ENCODE measurements at regions not wholly inside any gene's neighbourhood (a gene's known extent, or its start where the extent isn't known, plus 50 kb on each side); places are given as distances from the start of the nearest gene placed in this dataset.

- H3K4me1 ChIP-seq (ENCODE audit: control insufficient read depth, insufficient read depth, low read length), result no peaks in the 10 kb centered on the region
- no peaks in the 10 kb centered on the region for H3K36me3 ChIP-seq (ENCODE audit: control insufficient read depth, insufficient read depth, low read length)
- no peak for DNase-seq
- 40% methylated on average over 1 of the region's 3 CpGs for WGBS (ENCODE audit: insufficient coverage, low lambda C conversion rate)
- no peak overlapping the region for H3K27ac ChIP-seq (ENCODE audit: low read length)
- H3K27me3 ChIP-seq (ENCODE audit: control insufficient read depth, insufficient read depth, low read length), result no peaks in the 10 kb centered on the region
- H3K9me3 ChIP-seq (ENCODE audit: control insufficient read depth, low read depth, low read length), result peaks cover 2% of the 10 kb centered on the region
- no peak overlapping the region for H3K4me3 ChIP-seq (ENCODE audit: low read length)
Measured at GRCh38 chr1:222015686-222016085, 273.8 kb upstream of the DUSP10 start.

- 100% methylated on average over 1 of the region's 4 CpGs for WGBS (ENCODE audit: insufficient coverage, low lambda C conversion rate)
- Histone ChIP-seq H3K36me3 (ENCODE audit: control insufficient read depth, insufficient read depth, low read length) (no peaks in the 10 kb centered on the region), H3K27me3 (ENCODE audit: control insufficient read depth, insufficient read depth, low read length) (no peaks in the 10 kb centered on the region), H3K27ac (ENCODE audit: low read length) (no peak overlapping the region), H3K4me1 (ENCODE audit: control insufficient read depth, insufficient read depth, low read length) (no peaks in the 10 kb centered on the region), H3K4me3 (ENCODE audit: low read length) (no peak overlapping the region), H3K9me3 (ENCODE audit: control insufficient read depth, low read depth, low read length) (peaks cover 2% of the 10 kb centered on the region)
- DNase-seq, result no peak
Measured at GRCh38 chr1:222014001-222014400, 272.1 kb upstream of the DUSP10 start.

- H3K9me3 ChIP-seq (ENCODE audit: control insufficient read depth, low read depth, low read length), result peaks cover 2% of the 10 kb centered on the region
- no peak overlapping the region for H3K4me3 ChIP-seq (ENCODE audit: low read length)
- H3K27ac ChIP-seq (ENCODE audit: low read length), result no peak overlapping the region
- no peaks in the 10 kb centered on the region for H3K27me3 ChIP-seq (ENCODE audit: control insufficient read depth, insufficient read depth, low read length)
- DNase-seq, result no peak
- H3K36me3 ChIP-seq (ENCODE audit: control insufficient read depth, insufficient read depth, low read length), result no peaks in the 10 kb centered on the region
- no peaks in the 10 kb centered on the region for H3K4me1 ChIP-seq (ENCODE audit: control insufficient read depth, insufficient read depth, low read length)
- WGBS (ENCODE audit: insufficient coverage, low lambda C conversion rate), result 100% methylated on average over 1 of the region's 2 CpGs
Measured at GRCh38 chr1:222012816-222013215, 270.9 kb upstream of the DUSP10 start.

DNA sequence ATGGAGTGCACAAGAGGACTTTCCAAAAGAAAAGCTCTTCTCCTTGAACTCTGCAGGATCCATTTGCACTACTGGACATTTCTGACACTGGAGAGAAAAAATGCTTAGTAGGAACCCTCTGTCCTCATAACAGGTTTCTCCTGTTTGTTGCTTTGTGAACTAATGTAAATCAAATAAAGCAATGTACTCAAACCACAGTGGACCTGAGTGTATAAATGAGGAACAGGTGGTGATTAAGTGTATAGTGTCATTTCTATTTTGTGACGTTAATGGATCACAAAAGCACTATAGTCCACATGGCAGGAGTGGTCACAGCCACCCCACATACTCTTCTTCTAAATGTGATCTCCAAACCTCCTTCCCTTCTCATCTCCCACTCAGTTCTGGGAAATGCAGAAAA is 268.4 kb upstream of the DUSP10 start:
- no peaks in the 10 kb centered on the region for H3K4me1 ChIP-seq (ENCODE audit: control insufficient read depth, insufficient read depth, low read length)
- WGBS (ENCODE audit: insufficient coverage, low lambda C conversion rate), result no CpG with 5 or more reads among the region's 1 CpG

DNA sequence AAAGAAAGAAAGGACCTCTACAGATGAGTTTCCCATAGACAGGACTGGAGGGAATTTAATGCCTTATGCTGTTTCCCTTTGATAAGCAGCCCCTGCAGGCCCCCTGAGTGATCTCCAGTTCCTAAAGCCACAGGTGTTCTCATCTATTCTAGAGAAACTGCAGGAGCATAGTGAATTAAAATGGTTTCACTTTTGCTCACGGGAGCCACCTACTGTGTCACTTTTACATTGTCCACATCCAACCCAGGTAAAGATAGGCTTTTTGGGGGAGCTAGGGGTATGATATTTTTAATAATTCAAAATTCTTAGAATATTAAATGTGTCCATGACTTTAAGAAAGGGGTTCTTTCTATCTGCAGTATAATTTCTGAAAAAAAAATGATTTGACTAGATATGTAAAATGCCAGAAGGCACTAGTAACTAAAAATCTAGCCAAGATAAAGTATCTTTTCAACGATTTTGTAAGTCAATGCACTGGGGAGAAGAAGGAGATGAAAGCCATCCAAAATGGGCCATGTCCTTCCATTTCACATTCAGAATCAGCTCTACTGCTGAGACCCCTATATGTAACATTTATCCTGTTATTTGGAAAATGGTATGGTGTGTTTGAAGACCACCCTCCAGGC is 267.3 kb upstream of the DUSP10 start:
- Histone ChIP-seq H3K27me3 (ENCODE audit: control insufficient read depth, insufficient read depth, low read length) (no peaks in the 10 kb centered on the region), H3K36me3 (ENCODE audit: control insufficient read depth, insufficient read depth, low read length) (no peaks in the 10 kb centered on the region), H3K27ac (ENCODE audit: low read length) (no peak overlapping the region), H3K4me3 (ENCODE audit: low read length) (no peak overlapping the region), H3K9me3 (ENCODE audit: control insufficient read depth, low read depth, low read length) (peaks cover 2% of the 10 kb centered on the region), H3K4me1 (ENCODE audit: control insufficient read depth, insufficient read depth, low read length) (no peaks in the 10 kb centered on the region)
- no CpG with 5 or more reads among the region's 2 CpGs for WGBS (ENCODE audit: insufficient coverage, low lambda C conversion rate)
- no peak for DNase-seq

More for the DNA sequence above, 268.4 kb upstream of the DUSP10 start:
- no peaks in the 10 kb centered on the region for H3K27me3 ChIP-seq (ENCODE audit: control insufficient read depth, insufficient read depth, low read length)
- DNase-seq, result no peak
- H3K4me3 ChIP-seq (ENCODE audit: low read length), result no peak overlapping the region
- H3K27ac ChIP-seq (ENCODE audit: low read length), result no peak overlapping the region
- H3K9me3 ChIP-seq (ENCODE audit: control insufficient read depth, low read depth, low read length), result peaks cover 2% of the 10 kb centered on the region
- H3K36me3 ChIP-seq (ENCODE audit: control insufficient read depth, insufficient read depth, low read length), result no peaks in the 10 kb centered on the region

GRCh38 chr1:222006715-222007114 is 264.8 kb upstream of the DUSP10 start:
- no peak overlapping the region for H3K27ac ChIP-seq (ENCODE audit: low read length)

DNA sequence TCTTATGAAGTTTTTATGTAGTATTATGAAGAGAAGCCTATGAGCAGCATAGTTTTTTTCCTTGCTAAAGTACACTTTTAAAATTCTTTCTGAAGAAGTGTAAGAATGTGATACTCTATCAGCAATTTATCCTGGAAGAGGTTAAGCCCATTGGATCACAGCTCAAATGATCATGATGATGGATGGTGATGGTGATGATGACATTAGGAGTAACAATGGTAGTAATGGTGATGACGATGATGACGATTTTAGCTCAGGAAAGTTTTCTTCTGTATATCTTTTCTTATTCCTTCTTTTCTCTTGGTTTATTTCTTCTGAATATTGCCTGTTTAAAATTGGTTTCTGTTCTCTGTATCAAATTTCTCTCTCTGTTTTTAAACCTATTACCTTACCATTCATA is 262.9 kb upstream of the DUSP10 start:
- Histone ChIP-seq H3K4me3 (ENCODE audit: low read length) (no peak overlapping the region), H3K27me3 (ENCODE audit: control insufficient read depth, insufficient read depth, low read length) (no peaks in the 10 kb centered on the region), H3K4me1 (ENCODE audit: control insufficient read depth, insufficient read depth, low read length) (no peaks in the 10 kb centered on the region), H3K36me3 (ENCODE audit: control insufficient read depth, insufficient read depth, low read length) (no peaks in the 10 kb centered on the region), H3K9me3 (ENCODE audit: control insufficient read depth, low read depth, low read length) (no peaks in the 10 kb centered on the region), H3K27ac (ENCODE audit: low read length) (no peak overlapping the region)
- no peak for DNase-seq
- WGBS (ENCODE audit: insufficient coverage, low lambda C conversion rate), result no CpG with 5 or more reads among the region's 2 CpGs

More at GRCh38 chr1:222006715-222007114, 264.8 kb upstream of the DUSP10 start:
- H3K27me3 ChIP-seq (ENCODE audit: control insufficient read depth, insufficient read depth, low read length), result no peaks in the 10 kb centered on the region
- no peak overlapping the region for H3K4me3 ChIP-seq (ENCODE audit: low read length)
- DNase-seq, result no peak
- H3K9me3 ChIP-seq (ENCODE audit: control insufficient read depth, low read depth, low read length), result peaks cover 2% of the 10 kb centered on the region
- no peaks in the 10 kb centered on the region for H3K36me3 ChIP-seq (ENCODE audit: control insufficient read depth, insufficient read depth, low read length)
- no peaks in the 10 kb centered on the region for H3K4me1 ChIP-seq (ENCODE audit: control insufficient read depth, insufficient read depth, low read length)

DNA sequence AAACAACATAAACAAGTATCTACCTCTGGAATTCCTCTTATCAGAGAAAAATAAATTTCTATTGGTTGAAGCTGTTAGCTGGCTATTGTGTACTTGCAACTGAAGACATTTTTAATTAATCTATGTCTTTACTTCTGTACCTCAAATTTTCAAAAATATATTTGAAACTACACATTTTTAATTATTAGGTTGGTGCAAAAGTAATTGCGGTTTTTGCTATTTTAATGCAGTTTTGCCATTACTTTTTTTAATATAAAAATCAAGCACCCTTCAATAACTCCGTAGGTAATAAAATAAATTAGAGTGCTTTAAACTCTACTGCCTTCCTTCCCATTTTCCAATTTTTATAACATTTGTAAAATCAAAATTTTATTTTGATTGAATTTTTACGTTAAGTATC is 262.1 kb upstream of the DUSP10 start:
- Histone ChIP-seq H3K9me3 (ENCODE audit: control insufficient read depth, low read depth, low read length) (no peaks in the 10 kb centered on the region), H3K36me3 (ENCODE audit: control insufficient read depth, insufficient read depth, low read length) (no peaks in the 10 kb centered on the region), H3K27ac (ENCODE audit: low read length) (no peak overlapping the region), H3K27me3 (ENCODE audit: control insufficient read depth, insufficient read depth, low read length) (no peaks in the 10 kb centered on the region), H3K4me3 (ENCODE audit: low read length) (no peak overlapping the region), H3K4me1 (ENCODE audit: control insufficient read depth, insufficient read depth, low read length) (no peaks in the 10 kb centered on the region)
- no peak for DNase-seq
- 85% methylated on average over 3 of the region's 3 CpGs for WGBS (ENCODE audit: insufficient coverage, low lambda C conversion rate)

- no peak overlapping the region for H3K27ac ChIP-seq (ENCODE audit: low read length)
- H3K27me3 ChIP-seq (ENCODE audit: control insufficient read depth, insufficient read depth, low read length), result no peaks in the 10 kb centered on the region
- no peaks in the 10 kb centered on the region for H3K4me1 ChIP-seq (ENCODE audit: control insufficient read depth, insufficient read depth, low read length)
- H3K36me3 ChIP-seq (ENCODE audit: control insufficient read depth, insufficient read depth, low read length), result no peaks in the 10 kb centered on the region
- no peak for DNase-seq
- no peak overlapping the region for H3K4me3 ChIP-seq (ENCODE audit: low read length)
- WGBS (ENCODE audit: insufficient coverage, low lambda C conversion rate), result no CpG with 5 or more reads among the region's 1 CpG
- no peaks in the 10 kb centered on the region for H3K9me3 ChIP-seq (ENCODE audit: control insufficient read depth, low read depth, low read length)
Measured at GRCh38 chr1:222002503-222002902, 260.6 kb upstream of the DUSP10 start.

- WGBS (ENCODE audit: insufficient coverage, low lambda C conversion rate), result 100% methylated on average over 2 of the region's 3 CpGs
- DNase-seq, result no peak
- Histone ChIP-seq H3K36me3 (ENCODE audit: control insufficient read depth, insufficient read depth, low read length) (no peaks in the 10 kb centered on the region), H3K27me3 (ENCODE audit: control insufficient read depth, insufficient read depth, low read length) (no peaks in the 10 kb centered on the region), H3K27ac (ENCODE audit: low read length) (no peak overlapping the region), H3K9me3 (ENCODE audit: control insufficient read depth, low read depth, low read length) (no peaks in the 10 kb centered on the region), H3K4me1 (ENCODE audit: control insufficient read depth, insufficient read depth, low read length) (no peaks in the 10 kb centered on the region), H3K4me3 (ENCODE audit: low read length) (no peak overlapping the region)
Measured at GRCh38 chr1:222000131-222000530, 258.2 kb upstream of the DUSP10 start.

DNA sequence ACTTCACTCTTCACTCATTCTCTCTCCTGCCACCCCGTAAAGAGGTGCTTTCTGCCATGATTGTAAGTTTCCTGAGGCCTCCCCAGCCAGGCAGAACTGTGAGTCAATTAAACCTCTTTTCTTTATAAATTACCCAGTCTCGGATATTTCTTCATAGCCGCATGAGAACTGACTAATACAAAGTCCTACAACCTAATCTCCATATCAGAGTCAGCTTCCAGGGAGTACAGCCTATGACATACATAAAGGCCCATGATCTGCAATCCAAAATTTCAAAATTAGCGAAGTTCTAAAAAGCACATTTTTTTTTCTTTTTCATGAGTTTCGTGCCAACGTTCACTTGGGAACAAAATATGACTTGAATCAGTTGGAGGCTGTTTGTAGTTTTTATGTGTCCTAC is 256.9 kb upstream of the DUSP10 start:
- Histone ChIP-seq H3K4me1 (ENCODE audit: control insufficient read depth, insufficient read depth, low read length) (no peaks in the 10 kb centered on the region), H3K36me3 (ENCODE audit: control insufficient read depth, insufficient read depth, low read length) (no peaks in the 10 kb centered on the region), H3K27ac (ENCODE audit: low read length) (no peak overlapping the region), H3K4me3 (ENCODE audit: low read length) (no peak overlapping the region), H3K27me3 (ENCODE audit: control insufficient read depth, insufficient read depth, low read length) (no peaks in the 10 kb centered on the region), H3K9me3 (ENCODE audit: control insufficient read depth, low read depth, low read length) (no peaks in the 10 kb centered on the region)
- WGBS (ENCODE audit: insufficient coverage, low lambda C conversion rate), result 100% methylated on average over 1 of the region's 6 CpGs
- DNase-seq, result no peak
